Esophagus squamous epithelium (tissue), 4 donors: ENCODE measurements at regions not wholly inside any gene's neighbourhood (a gene's known extent, or its start where the extent isn't known, plus 50 kb on each side); places are given as distances from the start of the nearest gene placed in this dataset.

ENCODE experiments used
- CTCF ChIP-seq, 6 experiments: fragments of 450-650 bp in 4 of 6; fragments of 200-600 bp in 2 of 6; sonication (generic) in 2 of 6; IDR thresholded peaks; one replicate each; pipeline ENCODE4 v1.5.1; 2016 to 2019; ENCODE audit warnings: antibody characterized with exemption in 6 of 6, mild to moderate bottlenecking in 4 of 6, moderate library complexity in 4 of 6
- POLR2A ChIP-seq, 4 donors: fragments of 450-650 bp; IDR thresholded peaks; one replicate each; pipeline ENCODE4 v1.6.1; 2017; ENCODE audit warnings: antibody characterized with exemption in 4 of 4, mild to moderate bottlenecking in 4 of 4, moderate library complexity in 3 of 4

GRCh38 chr9:102403514-102403913 is 591.6 kb upstream of the CYLC2 start:
- TF ChIP-seq CTCF (IDR thresholded peaks at IDR 0.05), result no peak
- no peak for TF ChIP-seq POLR2A (IDR thresholded peaks at IDR 0.05)
